ENCODE measurements at regions not wholly inside any gene's neighbourhood (a gene's known extent, or its start where the extent isn't known, plus 50 kb on each side); places are given as distances from the start of the nearest gene placed in this dataset.

- TF ChIP-seq MLXIP (CRISPR knock-in tag; IDR thresholded peaks at IDR 0.05; ENCODE audit: borderline replicate concordance) (no peak), JUNB (CRISPR knock-in tag; IDR thresholded peaks at IDR 0.05; ENCODE audit: borderline replicate concordance) (no peak), THRA (CRISPR knock-in tag; IDR thresholded peaks at IDR 0.05; ENCODE audit: borderline replicate concordance) (no peak), TEAD3 (CRISPR knock-in tag; optimal IDR thresholded peaks at IDR 0.05; ENCODE audit: borderline replicate concordance) (no peak)
Observed at GRCh38 chr2:152825834-152826233, 107.4 kb downstream of the ARL6IP6 start (continued).

- Histone ChIP-seq H3K27ac (ENCODE audit: extremely low read length, insufficient read depth, low read length) (no peak overlapping the region), H3K79me2 (ENCODE audit: insufficient read depth, low read length) (no peaks in the 10 kb centered on the region), H3K4me3 (replicated peaks in 1 of 3; ENCODE audit: insufficient read depth in 1 of 3, low read depth in 2 of 3, low read length in 3 of 3) (no peak overlapping the region), H3K36me3 (replicated peaks in 1 of 2; ENCODE audit: control insufficient read depth in 1 of 2, insufficient read depth in 2 of 2, low read length in 2 of 2) (no peaks in the 10 kb centered on the region), H3K4me1 (ENCODE audit: insufficient read depth, low read length) (no peaks in the 10 kb centered on the region), H3K27me3 (ENCODE audit: control insufficient read depth in 1 of 2, insufficient read depth in 2 of 2, low read length in 2 of 2) (no peaks in the 10 kb centered on the region), H3K4me2 (ENCODE audit: low read depth, low read length) (no peak overlapping the region), H4K20me1 (ENCODE audit: insufficient read depth, low read length) (no peaks in the 10 kb centered on the region), H3K9me3 (ENCODE audit: low read length) (no peaks in the 10 kb centered on the region), H3K9ac (ENCODE audit: insufficient read depth, low read depth, low read length) (no peak overlapping the region), H2AFZ (ENCODE audit: low read length) (no peak overlapping the region)
- no peak for DNase-seq (ENCODE audit: low spot score)
- FAIRE-seq = no peak
- ChIA-PET POLR2A (no interaction called here), CTCF (ENCODE audit: low intra/inter-chr PET ratio, low total read pairs) (no interaction called here)
- no TSS peak for BruUV-seq (replicated peaks)
- 3% methylated on average over 3 of the region's 3 CpGs for whole genome bisulfite sequencing (ENCODE audit: low lambda C conversion rate)
- in situ Hi-C loops (cut with HindIII; ENCODE audit: extremely low pct_ligation_motif_present, low pct_unique_long_range_greater_than_20kb) = no loop called here
- no peak for ATAC-seq
- intact Hi-C loops (cut with micrococcal nuclease; ENCODE audit: unreplicated experiment) = no loop called here
- no peak for TF ChIP-seq PAX8 (CRISPR knock-in tag; IDR thresholded peaks at IDR 0.05; ENCODE audit: borderline replicate concordance)
- no peak for TF ChIP-seq ZNF230 (CRISPR knock-in tag; IDR thresholded peaks at IDR 0.05)
Observed at GRCh38 chr2:152823905-152824304, 105.5 kb downstream of the ARL6IP6 start.

Measured in HepG2 (cell line).